Right cardiac atrium (tissue), 5 donors: ENCODE measurements at regions not wholly inside any gene's neighbourhood (a gene's known extent, or its start where the extent isn't known, plus 50 kb on each side); places are given as distances from the start of the nearest gene placed in this dataset.
A peak's percentile ranks its signal among the peaks of the same experiment; 100 is the strongest.

Experiments
- ATAC-seq, 2 donors: fragments of 200-7000 bp; cut with Tn5 transposase; one replicate each; pipeline versions ENCODE4 v1.8.0 to v1.9.1; 2020; ENCODE audit warnings: moderate library complexity in 2 of 2, mild to moderate bottlenecking in 1 of 2
- DNase-seq, 3 donors: peaks; one replicate each; pipeline ENCODE4 v3.0.0-alpha.2; 2020
- H3K27ac ChIP-seq: one replicate; pipeline ENCODE4 v1.5.1; 2013; ENCODE audit warnings: mild to moderate bottlenecking, low read length, control low read depth, moderate library complexity
- H3K27me3 ChIP-seq: one replicate; pipeline ENCODE4 v1.6.1; 2013; ENCODE audit not compliant: control insufficient read depth, insufficient read depth
- H3K4me1 ChIP-seq: one replicate; pipeline ENCODE4 v1.6.1; 2013; ENCODE audit warnings: low read length; ENCODE audit not compliant: control insufficient read depth, insufficient read depth
- H3K4me3 ChIP-seq: one replicate; pipeline ENCODE4 v1.5.1; 2013; ENCODE audit warnings: low read length, control low read depth
- H3K9me3 ChIP-seq: one replicate; pipeline ENCODE4 v1.6.1; 2013; ENCODE audit warnings: low read length; ENCODE audit not compliant: control insufficient read depth
- WGBS: extraction: QIAGEN DNeasy Blood & Tissue Kit; methylation state at CpG from one replicate; pipeline ENCODE4 v1.1.7; 2013; 5-methylcytosine and 5-hydroxymethylcytosine counted together
- intact Hi-C, 4 donors: fragments of 100-400 bp; cut with DNase I; formaldehyde crosslinking; loops; one replicate each; pipeline versions ENCODE4 v1.11.0 to v1.14.0; 2022 to 2023
- donor health status: healthy with polysubstance abuse.
- donor health status: DM: no; HTN: yes; CAD: no.
- donor health status: DM: no; HTN: no; CAD: no.
- donor health status: DM: no; HTN: yes; CAD: no; lungs with severe emphysema.
- donor health status: DM: yes; HTN: yes; CAD: no.

GRCh38 chr14:53328841-53329240 lies 175.7 kb upstream of the DDHD1 start:
- 52% methylated on average over 5 of the region's 5 CpGs for WGBS
- Histone ChIP-seq H3K9me3 (no peaks in the 10 kb centered on the region), H3K4me1 (peaks cover 2% of the 10 kb centered on the region), H3K4me3 (no peak overlapping the region), H3K27me3 (no peaks in the 10 kb centered on the region), H3K27ac (no peak overlapping the region)
- intact Hi-C loops: no loop called here
- ATAC-seq: no peak
- DNase-seq: no peak

GRCh38 chr14:53327716-53328115 lies 174.6 kb upstream of the DDHD1 start:
- WGBS: 68% methylated on average over 1 of the region's 1 CpG
- Histone ChIP-seq H3K4me3 (no peak overlapping the region), H3K4me1 (peaks cover 2% of the 10 kb centered on the region), H3K9me3 (no peaks in the 10 kb centered on the region), H3K27me3 (no peaks in the 10 kb centered on the region), H3K27ac (no peak overlapping the region)
- intact Hi-C loops: no loop called here
- DNase-seq: peak in 1 of 3 donors; percentile 14
- ATAC-seq: peak; percentile 75 to 84

DNA sequence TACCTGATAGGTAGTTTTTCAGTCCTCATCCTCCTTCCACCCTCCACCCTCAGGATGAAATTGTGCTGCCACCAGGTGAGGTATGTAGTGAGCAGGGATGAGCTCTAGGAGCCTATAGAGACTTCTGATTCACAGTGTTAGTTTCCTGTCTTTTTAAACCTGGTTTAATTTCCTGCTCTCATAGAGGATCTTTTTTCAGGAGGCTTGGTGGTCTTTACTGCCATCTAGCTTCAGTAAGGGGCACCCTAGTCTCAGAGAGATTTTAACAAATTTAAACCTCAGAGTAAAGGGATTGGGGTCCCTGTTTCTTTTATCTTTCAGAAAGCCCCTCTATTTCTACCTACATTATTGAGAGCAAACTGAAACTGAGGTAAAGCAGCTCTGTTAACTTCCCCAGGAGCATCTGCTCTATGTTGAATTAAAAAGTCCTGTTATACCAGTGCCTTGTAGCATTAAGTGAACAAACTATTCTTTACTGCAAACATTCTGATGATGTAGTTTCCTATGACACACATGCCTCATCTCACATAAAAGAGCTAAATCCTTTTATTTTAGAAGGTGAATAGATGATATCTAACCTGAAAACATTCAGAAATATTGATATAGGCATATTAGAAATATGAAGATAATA lies 172.2 kb upstream of the DDHD1 start:
- DNase-seq (no peak), ATAC-seq (no peak)
- intact Hi-C loops: no loop called here
- H3K27me3 ChIP-seq: no peaks in the 10 kb centered on the region
- H3K4me3 ChIP-seq: no peak overlapping the region
- no peak overlapping the region for H3K27ac ChIP-seq
- H3K9me3 ChIP-seq: no peaks in the 10 kb centered on the region
- peaks cover 2% of the 10 kb centered on the region for H3K4me1 ChIP-seq

DNA sequence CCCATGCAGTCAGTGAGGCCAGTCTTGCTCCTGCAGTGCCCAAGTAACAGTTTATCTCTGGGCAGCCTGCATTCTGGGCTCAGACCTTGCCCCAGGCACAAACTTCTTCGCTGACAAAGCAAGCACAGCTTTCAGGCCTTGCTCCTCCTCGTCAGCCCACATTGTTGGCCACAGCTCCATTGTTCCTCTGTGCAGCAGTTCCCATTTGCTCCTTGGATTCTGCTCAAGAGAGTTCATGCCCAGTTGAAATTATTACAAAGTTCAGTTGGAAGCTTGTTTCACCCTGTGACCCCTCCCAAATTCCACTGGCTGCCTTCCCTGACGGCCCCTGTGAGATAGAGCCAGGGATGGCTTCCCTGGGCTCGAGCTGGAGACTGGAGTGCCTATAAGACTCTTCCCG lies 163.4 kb upstream of the DDHD1 start:
- Histone ChIP-seq H3K4me3 (no peak overlapping the region), H3K27ac (no peak overlapping the region), H3K4me1 (no peaks in the 10 kb centered on the region), H3K9me3 (no peaks in the 10 kb centered on the region), H3K27me3 (no peaks in the 10 kb centered on the region)
- ATAC-seq (peak in 1 of 2 donors; percentile 50), DNase-seq (peak in 2 of 3 donors; percentile 28 to 55)
- 57% methylated on average over 5 of the region's 5 CpGs for WGBS
- intact Hi-C loops: no loop called here

GRCh38 chr14:53310412-53310811 lies 157.3 kb upstream of the DDHD1 start:
- H3K9me3 ChIP-seq: no peaks in the 10 kb centered on the region
- H3K27ac ChIP-seq: no peak overlapping the region
- WGBS: 99% methylated on average over 2 of the region's 2 CpGs
- H3K27me3 ChIP-seq: no peaks in the 10 kb centered on the region
- peaks cover 2% of the 10 kb centered on the region for H3K4me1 ChIP-seq
- intact Hi-C loops: no loop called here
- no peak overlapping the region for H3K4me3 ChIP-seq
- DNase-seq (no peak), ATAC-seq (no peak)

DNA sequence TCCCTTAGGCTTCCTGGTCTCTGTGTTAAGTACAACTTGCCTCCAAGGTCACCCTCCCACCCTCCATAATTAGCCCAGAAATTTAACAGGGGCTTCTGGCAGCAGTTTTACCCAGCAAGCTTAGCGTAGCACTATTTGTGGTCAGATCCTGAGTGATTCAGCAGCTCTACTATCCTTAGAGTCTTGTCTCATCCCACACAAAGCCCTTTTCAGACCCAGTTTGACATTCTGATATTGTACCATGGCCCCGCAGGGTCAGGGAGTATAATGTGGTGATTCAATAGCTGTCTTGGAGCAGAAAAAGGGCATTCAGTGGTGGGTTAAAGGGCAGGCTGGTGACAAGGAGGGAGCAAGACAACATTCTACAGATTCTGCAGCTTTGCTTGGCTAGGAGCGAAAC lies 153.8 kb upstream of the DDHD1 start:
- no peak overlapping the region for H3K27ac ChIP-seq
- ATAC-seq: peak; percentile 61 to 71
- no peaks in the 10 kb centered on the region for H3K9me3 ChIP-seq
- intact Hi-C loops: loop anchor here in 1 of 4 donors (10.0 kb wide), 1 partner anchor 482 kb away; no protein-coding TSS in a partner anchor
- DNase-seq: no peak
- 55% methylated on average over 3 of the region's 3 CpGs for WGBS
- peak overlapping the region; percentile 76 for H3K4me3 ChIP-seq
- H3K27me3 ChIP-seq: no peaks in the 10 kb centered on the region
- peaks cover 2% of the 10 kb centered on the region for H3K4me1 ChIP-seq

DNA sequence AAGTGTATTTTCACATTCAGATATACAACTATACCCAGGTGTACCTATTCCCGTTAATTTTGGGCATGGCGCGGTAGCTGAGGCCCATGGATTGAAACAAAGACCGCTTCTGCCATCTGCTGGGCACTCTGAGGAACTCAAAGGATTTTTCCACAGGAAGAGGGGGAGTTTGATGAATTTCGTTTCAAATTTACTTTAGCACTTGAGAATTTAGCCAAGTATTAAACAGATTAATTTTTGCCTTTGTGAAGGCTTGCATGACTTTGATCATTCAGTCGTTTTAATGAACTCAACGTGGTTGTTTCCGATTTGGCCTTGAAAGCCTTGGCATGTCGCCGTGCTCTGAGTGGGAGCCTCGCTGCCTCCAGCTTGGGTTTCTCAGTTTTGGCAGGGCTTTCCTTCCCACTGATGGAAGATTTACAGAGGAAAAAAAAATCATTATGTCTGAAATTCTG lies 153.2 kb upstream of the DDHD1 start:
- no peaks in the 10 kb centered on the region for H3K27me3 ChIP-seq
- peaks cover 2% of the 10 kb centered on the region for H3K4me1 ChIP-seq
- 5% methylated on average over 11 of the region's 11 CpGs for WGBS
- peak overlapping the region; percentile 76 for H3K4me3 ChIP-seq
- H3K27ac ChIP-seq: no peak overlapping the region
- no peaks in the 10 kb centered on the region for H3K9me3 ChIP-seq
- peak; percentile 81 to 83 for ATAC-seq
- peak; percentile 45 to 82 (median 62) for DNase-seq
- intact Hi-C loops: loop anchor here in 1 of 4 donors (10.0 kb wide), 1 partner anchor 481 kb away; no protein-coding TSS in a partner anchor

DNA sequence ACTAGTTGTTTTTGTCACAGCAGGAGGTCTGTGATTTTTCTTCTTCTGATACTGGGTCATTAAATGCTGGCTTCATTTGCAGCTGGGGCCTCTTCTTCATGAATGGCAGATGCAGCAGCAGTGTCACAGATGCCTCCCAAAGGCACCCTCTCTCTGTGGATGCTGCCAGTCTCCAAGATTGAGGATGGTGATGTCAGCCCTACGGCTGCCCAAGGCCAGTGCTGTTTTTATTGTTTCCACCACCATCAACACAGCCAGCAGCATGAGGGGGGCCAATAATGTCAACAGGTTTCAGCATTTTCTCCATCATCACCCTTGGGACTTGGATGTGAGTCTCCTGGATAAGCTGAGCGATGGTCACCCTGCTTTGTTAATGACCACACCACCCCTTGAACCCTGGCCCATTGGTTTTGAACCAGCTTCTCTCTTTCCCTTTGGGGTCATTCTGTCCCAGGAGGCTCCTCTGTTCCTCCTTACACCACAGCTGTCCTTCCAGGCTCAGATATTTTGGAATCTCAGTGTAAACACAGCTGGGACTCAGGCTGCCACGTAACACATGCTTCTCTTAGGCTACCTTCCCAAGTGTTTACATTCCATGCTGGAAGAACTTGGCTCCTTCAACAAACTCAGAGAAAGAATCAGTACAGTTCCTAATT lies 151.7 kb upstream of the DDHD1 start:
- no peaks in the 10 kb centered on the region for H3K9me3 ChIP-seq
- DNase-seq (no peak), ATAC-seq (no peak)
- intact Hi-C loops: loop anchor here in 1 of 4 donors (10.0 kb wide), 1 partner anchor 480 kb away; no protein-coding TSS in a partner anchor
- no peaks in the 10 kb centered on the region for H3K27me3 ChIP-seq
- H3K27ac ChIP-seq: no peak overlapping the region
- H3K4me1 ChIP-seq: peaks cover 2% of the 10 kb centered on the region
- WGBS: 73% methylated on average over 3 of the region's 3 CpGs
- H3K4me3 ChIP-seq: no peak overlapping the region

DNA sequence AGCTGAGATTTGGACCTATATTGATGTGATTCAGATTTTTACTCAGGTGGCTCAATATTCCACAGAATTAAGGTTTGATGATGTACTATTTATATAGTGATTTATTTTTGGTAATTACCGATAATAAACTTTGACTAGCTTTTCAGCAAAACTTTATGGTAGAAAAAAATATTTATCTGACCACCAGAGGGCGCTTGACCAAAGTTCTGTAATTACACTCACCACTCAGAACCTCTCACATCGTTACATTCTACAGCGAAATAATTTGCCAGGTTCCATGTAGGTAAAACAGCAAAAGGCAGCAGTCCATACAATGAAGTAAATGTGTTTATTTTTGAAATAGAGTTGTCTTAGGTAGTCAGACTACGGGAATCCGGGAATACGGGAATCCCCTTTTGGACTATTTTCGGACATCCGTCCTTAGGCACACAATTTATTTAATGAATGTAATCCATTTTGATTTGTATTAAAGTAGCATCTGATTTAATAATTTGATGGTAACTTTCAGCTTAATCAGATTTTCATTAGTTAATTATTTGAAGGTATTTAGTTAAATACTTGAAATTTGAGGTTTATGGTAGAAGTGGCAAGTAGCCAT lies 143.0 kb upstream of the DDHD1 start:
- ATAC-seq (no peak), DNase-seq (no peak)
- intact Hi-C loops: loop anchor here in 3 of 4 donors (5.0 to 10.0 kb wide), 2 partner anchors 1049 to 1051 kb away; no protein-coding TSS in a partner anchor
- WGBS: 51% methylated on average over 9 of the region's 9 CpGs
- Histone ChIP-seq H3K9me3 (no peaks in the 10 kb centered on the region), H3K27ac (no peak overlapping the region), H3K27me3 (no peaks in the 10 kb centered on the region), H3K4me1 (no peaks in the 10 kb centered on the region), H3K4me3 (no peak overlapping the region)

DNA sequence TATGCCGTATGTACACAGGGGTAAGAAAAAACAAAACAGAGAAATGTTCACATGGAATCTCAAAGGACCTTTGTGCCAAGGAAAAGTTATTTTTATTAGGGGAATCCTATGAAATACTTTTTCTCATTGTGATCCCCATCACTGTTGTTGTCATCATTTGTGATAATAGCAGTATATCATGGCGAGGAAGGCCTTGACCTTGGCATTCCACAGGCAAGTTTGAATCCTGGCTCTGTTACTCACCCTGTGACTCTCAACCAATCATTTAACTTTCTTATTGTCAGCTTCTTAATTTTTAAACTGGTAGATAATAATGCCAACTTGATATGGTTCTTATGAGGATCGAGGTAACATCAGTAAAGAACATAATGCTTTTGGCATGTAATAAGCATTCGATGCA lies 142.2 kb upstream of the DDHD1 start:
- H3K4me3 ChIP-seq: no peak overlapping the region
- H3K27me3 ChIP-seq: no peaks in the 10 kb centered on the region
- ATAC-seq (no peak), DNase-seq (no peak)
- H3K27ac ChIP-seq: no peak overlapping the region
- intact Hi-C loops: loop anchor here in 3 of 4 donors (5.0 to 10.0 kb wide), 2 partner anchors 1049 to 1052 kb away; no protein-coding TSS in a partner anchor
- H3K4me1 ChIP-seq: no peaks in the 10 kb centered on the region
- H3K9me3 ChIP-seq: no peaks in the 10 kb centered on the region
- whole genome bisulfite sequencing: 76% methylated on average over 4 of the region's 4 CpGs

DNA sequence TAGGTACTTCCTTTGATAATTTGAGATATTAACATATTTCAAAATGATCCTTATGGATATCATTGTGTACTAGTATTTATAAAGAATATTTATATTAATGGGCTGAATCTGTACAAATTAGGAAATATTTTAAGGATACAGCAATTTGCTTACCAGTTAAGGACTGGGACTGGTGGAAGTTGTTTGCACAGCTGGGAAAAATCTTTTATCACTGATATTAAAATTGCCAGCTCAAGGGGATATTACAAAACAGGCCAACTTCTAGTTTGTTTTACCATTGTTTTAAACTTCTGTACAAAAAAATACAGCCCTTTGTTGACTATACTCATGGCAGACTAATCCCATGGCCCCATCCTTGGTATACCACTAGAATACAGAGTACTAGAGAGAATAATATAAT lies 133.2 kb upstream of the DDHD1 start:
- no peaks in the 10 kb centered on the region for H3K9me3 ChIP-seq
- H3K4me3 ChIP-seq: no peak overlapping the region
- no peak for DNase-seq
- no peak for ATAC-seq
- intact Hi-C loops: no loop called here
- H3K27me3 ChIP-seq: no peaks in the 10 kb centered on the region
- no peak overlapping the region for H3K27ac ChIP-seq
- no peaks in the 10 kb centered on the region for H3K4me1 ChIP-seq
